Astrocyte (in vitro differentiated cells and primary cell): ENCODE measurements at regions not wholly inside any gene's neighbourhood (a gene's known extent, or its start where the extent isn't known, plus 50 kb on each side); places are given as distances from the start of the nearest gene placed in this dataset.

ENCODE experiments used
- DNase-seq: peaks from one replicate; pipeline ENCODE4 v3.0.0-alpha.2; 2010; ENCODE audit warnings: low read depth
- FAIRE-seq: peaks from 2 replicates; lab custom pipeline; 2011; peaks lifted over from hg19 to GRCh38; lab: Jason Lieb, UNC
- H2AFZ ChIP-seq: 2 replicates; pipeline ENCODE4 v1.6.0; 2012; ENCODE audit warnings: low read depth, low read length, inconsistent platforms
- H3K27ac ChIP-seq: 2 replicates; pipeline ENCODE4 v1.5.1; 2011; ENCODE audit warnings: low read depth, low read length, inconsistent platforms
- H3K27me3 ChIP-seq: 2 replicates; pipeline ENCODE4 v1.6.0; 2011; ENCODE audit warnings: low read length, inconsistent platforms; ENCODE audit not compliant: insufficient read depth
- H3K36me3 ChIP-seq: 2 replicates; pipeline ENCODE4 v1.5.1; 2011; ENCODE audit warnings: low read length, inconsistent platforms; ENCODE audit not compliant: insufficient read depth
- H3K4me1 ChIP-seq: 2 replicates; pipeline ENCODE4 v1.5.1; 2011; ENCODE audit warnings: low read length, inconsistent platforms; ENCODE audit not compliant: insufficient read depth
- H3K4me2 ChIP-seq: 2 replicates; pipeline ENCODE4 v1.6.0; 2012; ENCODE audit warnings: low read length, inconsistent platforms
- H3K4me3 ChIP-seq: 2 replicates; pipeline ENCODE4 v1.5.1; 2011; ENCODE audit warnings: low read depth, mild to moderate bottlenecking, low read length, inconsistent platforms; ENCODE audit not compliant: insufficient read depth
- H3K79me2 ChIP-seq: 2 replicates; pipeline ENCODE4 v1.6.0; 2012; ENCODE audit warnings: mild to moderate bottlenecking, low read length, inconsistent platforms; ENCODE audit not compliant: insufficient read depth
- H3K9ac ChIP-seq: 2 replicates; pipeline ENCODE4 v1.6.0; 2012; ENCODE audit warnings: mild to moderate bottlenecking, low read length, inconsistent platforms
- H3K9me3 ChIP-seq: 2 replicates; pipeline ENCODE4 v1.5.1; 2012; ENCODE audit warnings: low read depth, mild to moderate bottlenecking, low read length, inconsistent platforms; ENCODE audit not compliant: insufficient read depth
- H4K20me1 ChIP-seq: 2 replicates; pipeline ENCODE4 v1.6.0; 2012; ENCODE audit warnings: low read length, inconsistent platforms; ENCODE audit not compliant: insufficient read depth
- H3K27ac Mint-ChIP-seq: one replicate; pipeline ENCODE4 v1.8.0; 2021; ENCODE audit warnings: mild to moderate bottlenecking, mixed read lengths; ENCODE audit not compliant: unreplicated experiment
- H3K27me3 Mint-ChIP-seq: one replicate; pipeline ENCODE4 v1.8.0; 2021; ENCODE audit warnings: low read depth, mixed read lengths; ENCODE audit not compliant: unreplicated experiment
- H3K36me3 Mint-ChIP-seq: one replicate; pipeline ENCODE4 v1.8.0; 2021; ENCODE audit warnings: low read depth, mixed read lengths; ENCODE audit not compliant: unreplicated experiment
- H3K4me1 Mint-ChIP-seq: one replicate; pipeline ENCODE4 v1.8.0; 2021; ENCODE audit warnings: low read depth, mixed read lengths; ENCODE audit not compliant: unreplicated experiment
- H3K4me3 Mint-ChIP-seq: one replicate; pipeline ENCODE4 v1.8.0; 2021; ENCODE audit warnings: mild to moderate bottlenecking, moderate library complexity, mixed read lengths; ENCODE audit not compliant: unreplicated experiment
- H3K9me3 Mint-ChIP-seq: one replicate; pipeline ENCODE4 v1.8.0; 2021; ENCODE audit warnings: mild to moderate bottlenecking, mixed read lengths; ENCODE audit not compliant: unreplicated experiment
- EZH2 ChIP-seq: IDR thresholded peaks from 2 replicates; pipeline ENCODE4 v1.6.1; 2012; ENCODE audit warnings: mild to moderate bottlenecking, low read length, inconsistent platforms; ENCODE audit not compliant: insufficient read depth
- TF ChIP-seq, protein P1 (sequence below): IDR thresholded peaks from 2 replicates; pipeline ENCODE4 v1.5.1; 2011; ENCODE audit warnings: low read depth, mild to moderate bottlenecking, inconsistent platforms, low read length, moderate library complexity; ENCODE audit not compliant: insufficient read depth

GRCh38 chr2:53450923-53451322 lies 316.7 kb upstream of the CHAC2 start:
- no peak overlapping the region for H3K27ac Mint-ChIP-seq
- H3K9me3 Mint-ChIP-seq = no peaks in the 10 kb centered on the region
- H4K20me1 ChIP-seq = no peaks in the 10 kb centered on the region

DNA sequence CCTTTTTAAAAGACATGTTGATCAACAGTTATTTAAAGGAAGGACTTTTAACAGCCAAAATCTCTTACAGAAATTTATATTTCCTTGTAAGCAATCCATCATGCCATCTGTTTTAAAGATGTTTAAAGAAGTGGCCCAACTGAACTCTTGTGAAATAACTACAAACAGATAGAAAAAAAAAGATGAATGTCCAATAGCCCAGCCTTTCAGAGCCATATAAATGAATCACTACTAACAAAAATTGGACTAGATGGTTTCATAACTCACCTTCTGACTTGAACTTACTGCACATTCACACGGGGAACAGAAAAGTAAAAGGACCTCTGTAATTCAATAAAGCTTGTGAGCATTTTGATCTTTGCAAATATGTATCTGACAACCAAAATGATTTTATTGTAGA lies 319.0 kb upstream of the CHAC2 start:
- no peaks in the 10 kb centered on the region for H3K27me3 ChIP-seq
- H3K27ac Mint-ChIP-seq = no peak overlapping the region
- no peak for TF ChIP-seq EZH2
- TF ChIP-seq, protein P1, sequence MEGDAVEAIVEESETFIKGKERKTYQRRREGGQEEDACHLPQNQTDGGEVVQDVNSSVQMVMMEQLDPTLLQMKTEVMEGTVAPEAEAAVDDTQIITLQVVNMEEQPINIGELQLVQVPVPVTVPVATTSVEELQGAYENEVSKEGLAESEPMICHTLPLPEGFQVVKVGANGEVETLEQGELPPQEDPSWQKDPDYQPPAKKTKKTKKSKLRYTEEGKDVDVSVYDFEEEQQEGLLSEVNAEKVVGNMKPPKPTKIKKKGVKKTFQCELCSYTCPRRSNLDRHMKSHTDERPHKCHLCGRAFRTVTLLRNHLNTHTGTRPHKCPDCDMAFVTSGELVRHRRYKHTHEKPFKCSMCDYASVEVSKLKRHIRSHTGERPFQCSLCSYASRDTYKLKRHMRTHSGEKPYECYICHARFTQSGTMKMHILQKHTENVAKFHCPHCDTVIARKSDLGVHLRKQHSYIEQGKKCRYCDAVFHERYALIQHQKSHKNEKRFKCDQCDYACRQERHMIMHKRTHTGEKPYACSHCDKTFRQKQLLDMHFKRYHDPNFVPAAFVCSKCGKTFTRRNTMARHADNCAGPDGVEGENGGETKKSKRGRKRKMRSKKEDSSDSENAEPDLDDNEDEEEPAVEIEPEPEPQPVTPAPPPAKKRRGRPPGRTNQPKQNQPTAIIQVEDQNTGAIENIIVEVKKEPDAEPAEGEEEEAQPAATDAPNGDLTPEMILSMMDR = no peak
- no peaks in the 10 kb centered on the region for H3K9me3 Mint-ChIP-seq
- H3K4me2 ChIP-seq = no peak overlapping the region
- no peaks in the 10 kb centered on the region for H3K36me3 ChIP-seq
- no peaks in the 10 kb centered on the region for H4K20me1 ChIP-seq
- H3K27ac ChIP-seq = no peak overlapping the region
- no peaks in the 10 kb centered on the region for H3K4me1 ChIP-seq
- peaks cover 5% of the 10 kb centered on the region for H3K27me3 Mint-ChIP-seq
- H3K9ac ChIP-seq = no peak overlapping the region
- H3K9me3 ChIP-seq = no peaks in the 10 kb centered on the region
- no peak overlapping the region for H3K4me3 Mint-ChIP-seq
- no peak for FAIRE-seq
- H3K36me3 Mint-ChIP-seq = no peaks in the 10 kb centered on the region
- peaks cover 3% of the 10 kb centered on the region for H3K4me1 Mint-ChIP-seq
- H3K4me3 ChIP-seq = no peak overlapping the region
- no peak overlapping the region for H2AFZ ChIP-seq
- no peaks in the 10 kb centered on the region for H3K79me2 ChIP-seq
- DNase-seq = peak; percentile 16

More at GRCh38 chr2:53450923-53451322, 316.7 kb upstream of the CHAC2 start:
- Histone ChIP-seq H3K4me2 (no peak overlapping the region), H2AFZ (no peak overlapping the region), H3K4me1 (no peaks in the 10 kb centered on the region), H3K27ac (no peak overlapping the region), H3K36me3 (no peaks in the 10 kb centered on the region), H3K9ac (no peak overlapping the region), H3K4me3 (no peak overlapping the region), H3K79me2 (no peaks in the 10 kb centered on the region), H3K9me3 (no peaks in the 10 kb centered on the region), H3K27me3 (no peaks in the 10 kb centered on the region)
- no peaks in the 10 kb centered on the region for H3K36me3 Mint-ChIP-seq
- no peak overlapping the region for H3K4me3 Mint-ChIP-seq
- no peak for FAIRE-seq
- peaks cover 3% of the 10 kb centered on the region for H3K27me3 Mint-ChIP-seq
- DNase-seq = no peak
- H3K4me1 Mint-ChIP-seq = no peaks in the 10 kb centered on the region
- TF ChIP-seq, protein P1 = no peak
- no peak for TF ChIP-seq EZH2

- no peak overlapping the region for H3K27ac Mint-ChIP-seq
- DNase-seq = no peak
Measured at GRCh38 chr2:53448086-53448485, 319.5 kb upstream of the CHAC2 start.

More at GRCh38 chr2:53448086-53448485, 319.5 kb upstream of the CHAC2 start:
- Mint-ChIP-seq H3K4me1 (peaks cover 3% of the 10 kb centered on the region), H3K36me3 (no peaks in the 10 kb centered on the region), H3K4me3 (no peak overlapping the region), H3K27me3 (peaks cover 5% of the 10 kb centered on the region), H3K9me3 (no peaks in the 10 kb centered on the region)
- Histone ChIP-seq H4K20me1 (no peaks in the 10 kb centered on the region), H3K4me2 (no peak overlapping the region), H3K79me2 (no peaks in the 10 kb centered on the region), H3K4me3 (no peak overlapping the region), H3K27me3 (no peaks in the 10 kb centered on the region), H3K36me3 (no peaks in the 10 kb centered on the region), H3K27ac (no peak overlapping the region), H3K9me3 (no peaks in the 10 kb centered on the region), H3K4me1 (no peaks in the 10 kb centered on the region), H3K9ac (no peak overlapping the region), H2AFZ (no peak overlapping the region)
- FAIRE-seq = no peak
- no peak for TF ChIP-seq EZH2
- TF ChIP-seq, protein P1 = no peak
